ENCODE measurements at regions not wholly inside any gene's neighbourhood (a gene's known extent, or its start where the extent isn't known, plus 50 kb on each side); places are given as distances from the start of the nearest gene placed in this dataset.

GRCh38 chr6:113137426-113137825 lies 719.7 kb upstream of the MARCKS start:
- no peak for TF ChIP-seq POLR2A (IDR thresholded peaks at IDR 0.05; ENCODE audit: low read length)
- no peak for TF ChIP-seq GATA1 (IDR thresholded peaks at IDR 0.05; ENCODE audit: low read depth, low read length)
